GM12878 (cell line): ENCODE measurements at regions not wholly inside any gene's neighbourhood (a gene's known extent, or its start where the extent isn't known, plus 50 kb on each side); places are given as distances from the start of the nearest gene placed in this dataset.

ENCODE experiments used
- EGR1 ChIP-seq, 2 experiments: IDR thresholded peaks; 1 replicate in 1 of 2; 2 replicates in 1 of 2; pipeline ENCODE4 v1.6.1; 2011 to 2012; ENCODE audit warnings: low read depth in 2 of 2, low read length in 2 of 2, borderline replicate concordance in 1 of 2, mild to moderate bottlenecking in 1 of 2, moderate library complexity in 1 of 2
- EP300 ChIP-seq, 2 experiments: fragments of 150-350 bp in 1 of 2; IDR thresholded peaks; 2 replicates each; pipeline ENCODE4 v1.6.1; 2011 to 2012; ENCODE audit warnings: low read depth in 2 of 2, low read length in 2 of 2, borderline replicate concordance in 1 of 2, improper control_type of control experiment in 1 of 2, inconsistent platforms in 1 of 2; ENCODE audit not compliant: control insufficient read depth in 1 of 2
- FOXK2 ChIP-seq: fragments of 450-650 bp; IDR thresholded peaks from 2 replicates; pipeline ENCODE4 v1.6.1; 2017; ENCODE audit warnings: mild to moderate bottlenecking, moderate library complexity
- POLR2AphosphoS2 ChIP-seq: IDR thresholded peaks from 2 replicates; pipeline ENCODE4 v1.6.1; 2011; ENCODE audit warnings: low read depth, mild to moderate bottlenecking, low read length, improper control_type of control experiment, moderate library complexity
- USF1 ChIP-seq: IDR thresholded peaks from 2 replicates; pipeline ENCODE4 v1.6.1; 2011; ENCODE audit warnings: borderline replicate concordance, low read depth, mild to moderate bottlenecking, moderate library complexity, mixed read lengths, low read length; ENCODE audit not compliant: insufficient read depth; ENCODE audit errors: extremely low read length
- TF ChIP-seq, protein P1 (sequence below), 3 experiments: IDR thresholded peaks in 2 of 3; conservative IDR thresholded peaks in 1 of 3; 2 replicates each; pipeline ENCODE4 v1.5.1; 2011; ENCODE audit warnings: low read depth in 3 of 3, low read length in 3 of 3, mild to moderate bottlenecking in 3 of 3, control low read depth in 2 of 3, moderate library complexity in 2 of 3, inconsistent platforms in 1 of 3, mixed read lengths in 1 of 3; ENCODE audit not compliant: control insufficient read depth in 2 of 3, insufficient read depth in 1 of 3; ENCODE audit errors: extremely low read depth in 1 of 3

DNA sequence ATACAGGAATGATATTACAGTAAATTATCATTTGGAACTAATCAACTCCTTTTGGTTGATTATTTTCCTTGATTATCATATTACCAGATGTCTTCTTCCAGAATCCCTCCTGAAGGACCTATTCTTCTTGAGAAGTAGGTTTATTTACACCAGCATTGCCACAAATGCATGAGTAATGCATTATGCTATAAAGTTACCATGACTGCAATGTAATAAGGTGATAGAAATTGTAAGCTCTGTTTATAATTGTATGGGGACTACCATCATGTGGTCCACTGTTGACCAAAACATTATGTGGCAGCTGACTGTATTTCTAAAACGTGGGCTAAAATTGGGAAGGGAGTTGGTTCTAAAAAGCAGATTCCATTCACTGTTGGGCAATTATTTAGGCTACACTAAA, 602.2 kb downstream of the NYAP2 start:
- TF ChIP-seq, protein P1, sequence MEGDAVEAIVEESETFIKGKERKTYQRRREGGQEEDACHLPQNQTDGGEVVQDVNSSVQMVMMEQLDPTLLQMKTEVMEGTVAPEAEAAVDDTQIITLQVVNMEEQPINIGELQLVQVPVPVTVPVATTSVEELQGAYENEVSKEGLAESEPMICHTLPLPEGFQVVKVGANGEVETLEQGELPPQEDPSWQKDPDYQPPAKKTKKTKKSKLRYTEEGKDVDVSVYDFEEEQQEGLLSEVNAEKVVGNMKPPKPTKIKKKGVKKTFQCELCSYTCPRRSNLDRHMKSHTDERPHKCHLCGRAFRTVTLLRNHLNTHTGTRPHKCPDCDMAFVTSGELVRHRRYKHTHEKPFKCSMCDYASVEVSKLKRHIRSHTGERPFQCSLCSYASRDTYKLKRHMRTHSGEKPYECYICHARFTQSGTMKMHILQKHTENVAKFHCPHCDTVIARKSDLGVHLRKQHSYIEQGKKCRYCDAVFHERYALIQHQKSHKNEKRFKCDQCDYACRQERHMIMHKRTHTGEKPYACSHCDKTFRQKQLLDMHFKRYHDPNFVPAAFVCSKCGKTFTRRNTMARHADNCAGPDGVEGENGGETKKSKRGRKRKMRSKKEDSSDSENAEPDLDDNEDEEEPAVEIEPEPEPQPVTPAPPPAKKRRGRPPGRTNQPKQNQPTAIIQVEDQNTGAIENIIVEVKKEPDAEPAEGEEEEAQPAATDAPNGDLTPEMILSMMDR (IDR thresholded peaks at IDR 0.05 in 2 of 3, conservative IDR thresholded peaks at IDR 0.05 in 1 of 3; ENCODE audit: control insufficient read depth in 2 of 3, extremely low read depth in 1 of 3, insufficient read depth in 1 of 3, low read depth in 3 of 3, low read length in 3 of 3) = no peak
- TF ChIP-seq FOXK2 = no peak
- TF ChIP-seq EP300 (IDR thresholded peaks at IDR 0.05; ENCODE audit: borderline replicate concordance in 1 of 2, control insufficient read depth in 1 of 2, low read depth in 2 of 2, low read length in 2 of 2) = no peak
- TF ChIP-seq USF1 = no peak
- no peak for TF ChIP-seq POLR2AphosphoS2
- no peak for TF ChIP-seq EGR1 (IDR thresholded peaks at IDR 0.05; ENCODE audit: borderline replicate concordance in 1 of 2, low read depth in 2 of 2, low read length in 2 of 2)
